Sigmoid colon (tissue), 4 donors: ENCODE measurements at regions not wholly inside any gene's neighbourhood (a gene's known extent, or its start where the extent isn't known, plus 50 kb on each side); places are given as distances from the start of the nearest gene placed in this dataset.

ENCODE experiments used
- CTCF ChIP-seq, 4 experiments: fragments of 450-650 bp in 3 of 4; fragments of 200-600 bp in 1 of 4; IDR thresholded peaks; one replicate each; pipeline ENCODE4 v1.5.1; 2016 to 2019; ENCODE audit warnings: antibody characterized with exemption in 4 of 4, mild to moderate bottlenecking in 3 of 4, moderate library complexity in 2 of 4
- EP300 ChIP-seq, 4 donors: sonication (generic); formaldehyde crosslinking; IDR thresholded peaks; one replicate each; pipeline ENCODE4 v1.6.1; 2017; ENCODE audit warnings: antibody characterized with exemption in 4 of 4
- POLR2A ChIP-seq, 2 donors: fragments of 450-650 bp; IDR thresholded peaks; one replicate each; pipeline ENCODE4 v1.6.1; 2016; ENCODE audit warnings: antibody characterized with exemption in 2 of 2, mild to moderate bottlenecking in 2 of 2, moderate library complexity in 2 of 2
- POLR2AphosphoS5 ChIP-seq, 4 donors: sonication (generic); formaldehyde crosslinking; IDR thresholded peaks; one replicate each; pipeline ENCODE4 v1.6.1; 2017; ENCODE audit warnings: antibody characterized with exemption in 4 of 4

GRCh38 chr15:62737551-62737950 is 305.0 kb upstream of the TPM1 start:
- TF ChIP-seq POLR2AphosphoS5 (IDR thresholded peaks at IDR 0.05): no peak
- no peak for TF ChIP-seq CTCF (IDR thresholded peaks at IDR 0.05)
- no peak for TF ChIP-seq EP300 (IDR thresholded peaks at IDR 0.05)
- no peak for TF ChIP-seq POLR2A (IDR thresholded peaks at IDR 0.05)
